GM23338 (cell line): ENCODE measurements at regions not wholly inside any gene's neighbourhood (a gene's known extent, or its start where the extent isn't known, plus 50 kb on each side); places are given as distances from the start of the nearest gene placed in this dataset.

ENCODE experiments used
- ATAC-seq: fragments of 200-7000 bp; cut with Tn5 transposase; 3 replicates; pipeline ENCODE4 v1.9.1; 2020
- DNase-seq: peaks from one replicate; pipeline ENCODE4 v3.0.0-alpha.2; 2015; ENCODE audit warnings: low spot score
- H2AFZ ChIP-seq: fragments of 200-600 bp; sonication (generic); 2 replicates; pipeline ENCODE4 v1.8.0; 2016; ENCODE audit warnings: antibody characterized with exemption, mild to moderate bottlenecking, moderate library complexity
- H3F3A ChIP-seq: fragments of 200-600 bp; sonication (generic); replicated peaks from 2 replicates; pipeline ENCODE4 v1.8.0; 2017; ENCODE audit warnings: antibody characterized with exemption, mixed run types, low read depth
- H3K27ac ChIP-seq: fragments of 200-600 bp; sonication (generic); 2 replicates; pipeline ENCODE4 v1.6.1; 2016; ENCODE audit warnings: low read depth
- H3K27me3 ChIP-seq: fragments of 200-600 bp; sonication (generic); 2 replicates; pipeline ENCODE4 v1.8.0; 2016; ENCODE audit warnings: mild to moderate bottlenecking, mixed run types, moderate library complexity; ENCODE audit not compliant: insufficient read depth
- H3K36me3 ChIP-seq: fragments of 200-600 bp; sonication (generic); 2 replicates; pipeline ENCODE4 v1.8.0; 2016; ENCODE audit warnings: mild to moderate bottlenecking; ENCODE audit not compliant: insufficient read depth
- H3K4me1 ChIP-seq: fragments of 200-600 bp; sonication (generic); 2 replicates; pipeline ENCODE4 v1.8.0; 2016; ENCODE audit warnings: mild to moderate bottlenecking, moderate library complexity; ENCODE audit not compliant: insufficient read depth
- H3K4me2 ChIP-seq: fragments of 200-600 bp; sonication (generic); 2 replicates; pipeline ENCODE4 v1.7.1; 2017; ENCODE audit warnings: mixed run types
- H3K4me3 ChIP-seq: fragments of 200-600 bp; sonication (generic); 2 replicates; pipeline ENCODE4 v1.6.1; 2016; ENCODE audit warnings: mixed run types
- H3K79me2 ChIP-seq: fragments of 200-600 bp; sonication (generic); replicated peaks from 2 replicates; pipeline ENCODE4 v1.8.0; 2017; ENCODE audit warnings: mild to moderate bottlenecking; ENCODE audit not compliant: insufficient read depth
- H3K9me2 ChIP-seq: fragments of 200-600 bp; sonication (generic); 2 replicates; pipeline ENCODE4 v1.8.0; 2017; ENCODE audit not compliant: insufficient read depth
- H4K20me1 ChIP-seq: fragments of 200-600 bp; sonication (generic); replicated peaks from 2 replicates; pipeline ENCODE4 v1.8.0; 2017; ENCODE audit warnings: mild to moderate bottlenecking; ENCODE audit not compliant: insufficient read depth
- H3K27ac Mint-ChIP-seq: 2 replicates; pipeline ENCODE4 v1.8.0; 2020; ENCODE audit warnings: inconsistent platforms, mild to moderate bottlenecking, moderate library complexity, mixed read lengths
- H3K27me3 Mint-ChIP-seq: 3 replicates; pipeline ENCODE4 v1.8.0; 2022; ENCODE audit warnings: low read depth, mild to moderate bottlenecking, moderate library complexity, mixed read lengths, inconsistent platforms; ENCODE audit not compliant: insufficient read depth, poor library complexity
- H3K36me3 Mint-ChIP-seq: 3 replicates; pipeline ENCODE4 v1.8.0; 2021; ENCODE audit warnings: low read depth, mild to moderate bottlenecking, inconsistent platforms, moderate library complexity, mixed read lengths
- H3K4me1 Mint-ChIP-seq: 3 replicates; pipeline ENCODE4 v1.8.0; 2020; ENCODE audit warnings: mild to moderate bottlenecking, inconsistent platforms, mixed read lengths
- H3K4me3 Mint-ChIP-seq: 3 replicates; pipeline ENCODE4 v1.8.0; 2021; ENCODE audit warnings: moderate library complexity, mild to moderate bottlenecking, inconsistent platforms, mixed read lengths
- H3K9me3 Mint-ChIP-seq: 3 replicates; pipeline ENCODE4 v1.8.0; 2020; ENCODE audit warnings: moderate library complexity, mild to moderate bottlenecking, inconsistent platforms, mixed read lengths
- CREB1 ChIP-seq: fragments of 250-450 bp; sonication (Bioruptor Pico); IDR thresholded peaks from 2 replicates; pipeline ENCODE4 v1.5.0; 2020; ENCODE audit warnings: low read depth, mild to moderate bottlenecking, moderate library complexity
- EZH2 ChIP-seq: fragments of 200-600 bp; sonication (generic); IDR thresholded peaks from one replicate; pipeline ENCODE4 v1.8.0; 2017; ENCODE audit warnings: antibody characterized with exemption, mild to moderate bottlenecking, low read depth; ENCODE audit not compliant: unreplicated experiment
- JUNB ChIP-seq: IDR thresholded peaks from one replicate; pipeline ENCODE4 v1.6.1; 2016; ENCODE audit warnings: antibody characterized with exemption; ENCODE audit not compliant: unreplicated experiment
- NANOG ChIP-seq: IDR thresholded peaks from 2 replicates; pipeline ENCODE4 v1.6.1; 2016; ENCODE audit warnings: antibody characterized with exemption, borderline replicate concordance
- STAT1 ChIP-seq: IDR thresholded peaks from one replicate; pipeline ENCODE4 v1.6.1; 2016; ENCODE audit warnings: antibody characterized with exemption; ENCODE audit not compliant: unreplicated experiment
- TF ChIP-seq, protein P1 (sequence below): IDR thresholded peaks from one replicate; pipeline ENCODE4 v1.6.1; 2018; ENCODE audit warnings: antibody characterized with exemption; ENCODE audit not compliant: unreplicated experiment
- TF ChIP-seq, protein P2 (sequence below), 2 experiments: fragments of 200-600 bp in 1 of 2; sonication (generic) in 1 of 2; conservative IDR thresholded peaks; 2 replicates each; pipeline versions ENCODE4 v1.5.1 to v1.6.1; 2016 to 2017; ENCODE audit warnings: antibody characterized with exemption in 2 of 2, low read depth in 2 of 2, mild to moderate bottlenecking in 2 of 2, moderate library complexity in 1 of 2
- TF ChIP-seq, protein P3 (sequence below): IDR thresholded peaks from 2 replicates; pipeline ENCODE4 v1.6.1; 2016; ENCODE audit warnings: antibody characterized with exemption

DNA sequence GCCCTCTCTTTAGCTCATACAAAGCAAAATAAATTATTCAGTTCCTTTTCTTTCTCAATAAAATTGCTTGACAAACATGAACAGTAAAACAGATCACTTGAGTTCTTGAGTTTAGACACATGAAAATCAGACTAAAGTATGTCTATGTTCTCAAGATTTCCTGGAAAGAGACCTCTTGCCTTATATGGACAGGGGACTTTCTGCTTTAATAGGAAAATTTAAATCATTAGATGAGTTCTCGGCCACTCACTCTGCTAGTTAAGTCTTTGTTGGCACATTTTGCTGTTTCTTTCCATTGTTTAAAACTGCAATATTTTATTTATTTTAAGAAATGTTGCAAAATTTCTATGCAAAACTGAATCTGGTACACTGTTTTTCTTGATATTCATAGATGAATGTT, 207.8 kb downstream of the RND3 start (continued):
- TF ChIP-seq, protein P1, sequence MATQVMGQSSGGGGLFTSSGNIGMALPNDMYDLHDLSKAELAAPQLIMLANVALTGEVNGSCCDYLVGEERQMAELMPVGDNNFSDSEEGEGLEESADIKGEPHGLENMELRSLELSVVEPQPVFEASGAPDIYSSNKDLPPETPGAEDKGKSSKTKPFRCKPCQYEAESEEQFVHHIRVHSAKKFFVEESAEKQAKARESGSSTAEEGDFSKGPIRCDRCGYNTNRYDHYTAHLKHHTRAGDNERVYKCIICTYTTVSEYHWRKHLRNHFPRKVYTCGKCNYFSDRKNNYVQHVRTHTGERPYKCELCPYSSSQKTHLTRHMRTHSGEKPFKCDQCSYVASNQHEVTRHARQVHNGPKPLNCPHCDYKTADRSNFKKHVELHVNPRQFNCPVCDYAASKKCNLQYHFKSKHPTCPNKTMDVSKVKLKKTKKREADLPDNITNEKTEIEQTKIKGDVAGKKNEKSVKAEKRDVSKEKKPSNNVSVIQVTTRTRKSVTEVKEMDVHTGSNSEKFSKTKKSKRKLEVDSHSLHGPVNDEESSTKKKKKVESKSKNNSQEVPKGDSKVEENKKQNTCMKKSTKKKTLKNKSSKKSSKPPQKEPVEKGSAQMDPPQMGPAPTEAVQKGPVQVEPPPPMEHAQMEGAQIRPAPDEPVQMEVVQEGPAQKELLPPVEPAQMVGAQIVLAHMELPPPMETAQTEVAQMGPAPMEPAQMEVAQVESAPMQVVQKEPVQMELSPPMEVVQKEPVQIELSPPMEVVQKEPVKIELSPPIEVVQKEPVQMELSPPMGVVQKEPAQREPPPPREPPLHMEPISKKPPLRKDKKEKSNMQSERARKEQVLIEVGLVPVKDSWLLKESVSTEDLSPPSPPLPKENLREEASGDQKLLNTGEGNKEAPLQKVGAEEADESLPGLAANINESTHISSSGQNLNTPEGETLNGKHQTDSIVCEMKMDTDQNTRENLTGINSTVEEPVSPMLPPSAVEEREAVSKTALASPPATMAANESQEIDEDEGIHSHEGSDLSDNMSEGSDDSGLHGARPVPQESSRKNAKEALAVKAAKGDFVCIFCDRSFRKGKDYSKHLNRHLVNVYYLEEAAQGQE, result no peak
- no peak for TF ChIP-seq JUNB
- no peak for TF ChIP-seq NANOG
- TF ChIP-seq, protein P2, sequence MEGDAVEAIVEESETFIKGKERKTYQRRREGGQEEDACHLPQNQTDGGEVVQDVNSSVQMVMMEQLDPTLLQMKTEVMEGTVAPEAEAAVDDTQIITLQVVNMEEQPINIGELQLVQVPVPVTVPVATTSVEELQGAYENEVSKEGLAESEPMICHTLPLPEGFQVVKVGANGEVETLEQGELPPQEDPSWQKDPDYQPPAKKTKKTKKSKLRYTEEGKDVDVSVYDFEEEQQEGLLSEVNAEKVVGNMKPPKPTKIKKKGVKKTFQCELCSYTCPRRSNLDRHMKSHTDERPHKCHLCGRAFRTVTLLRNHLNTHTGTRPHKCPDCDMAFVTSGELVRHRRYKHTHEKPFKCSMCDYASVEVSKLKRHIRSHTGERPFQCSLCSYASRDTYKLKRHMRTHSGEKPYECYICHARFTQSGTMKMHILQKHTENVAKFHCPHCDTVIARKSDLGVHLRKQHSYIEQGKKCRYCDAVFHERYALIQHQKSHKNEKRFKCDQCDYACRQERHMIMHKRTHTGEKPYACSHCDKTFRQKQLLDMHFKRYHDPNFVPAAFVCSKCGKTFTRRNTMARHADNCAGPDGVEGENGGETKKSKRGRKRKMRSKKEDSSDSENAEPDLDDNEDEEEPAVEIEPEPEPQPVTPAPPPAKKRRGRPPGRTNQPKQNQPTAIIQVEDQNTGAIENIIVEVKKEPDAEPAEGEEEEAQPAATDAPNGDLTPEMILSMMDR (conservative IDR thresholded peaks at IDR 0.05; ENCODE audit: low read depth in 2 of 2), result no peak

DNA sequence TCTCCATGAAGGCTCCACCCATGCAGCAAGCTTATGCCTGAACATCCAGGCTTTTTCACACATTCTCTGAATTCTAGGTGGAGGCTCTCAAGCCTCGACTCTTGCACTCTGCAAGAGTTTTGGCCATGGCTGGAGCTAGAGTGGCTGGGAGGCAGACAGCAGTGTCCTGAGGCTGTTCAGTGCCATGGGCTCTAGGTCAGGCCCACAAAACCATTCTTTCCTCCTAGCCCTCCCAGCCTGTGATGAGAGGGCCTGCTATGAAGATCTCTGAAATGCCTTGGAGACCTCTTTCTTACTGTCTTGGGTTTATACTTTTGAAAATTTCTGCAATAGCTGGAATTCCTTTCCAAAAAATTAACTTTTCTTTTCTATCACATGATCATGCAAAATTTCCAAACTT, 210.7 kb downstream of the RND3 start:
- Mint-ChIP-seq H3K4me3 (no peak overlapping the region), H3K27ac (no peak overlapping the region), H3K27me3 (no peaks in the 10 kb centered on the region), H3K9me3 (peaks cover 41% of the 10 kb centered on the region), H3K4me1 (no peaks in the 10 kb centered on the region), H3K36me3 (peaks cover 48% of the 10 kb centered on the region)
- H2AFZ ChIP-seq, result no peak overlapping the region
- peaks cover 8% of the 10 kb centered on the region for H3K9me2 ChIP-seq
- no peak overlapping the region for H3K4me2 ChIP-seq
- no peaks in the 10 kb centered on the region for H3K79me2 ChIP-seq
- H3K27me3 ChIP-seq, result no peaks in the 10 kb centered on the region
- DNase-seq (no peak), ATAC-seq (no peak)
- no peak overlapping the region for H3K27ac ChIP-seq
- H3K36me3 ChIP-seq, result peaks cover 7% of the 10 kb centered on the region; the same call in 1 of the 2 replicates
- no peak for TF ChIP-seq CREB1 (CRISPR knock-in tag)
- no peak for TF ChIP-seq EZH2
- TF ChIP-seq, protein P3, sequence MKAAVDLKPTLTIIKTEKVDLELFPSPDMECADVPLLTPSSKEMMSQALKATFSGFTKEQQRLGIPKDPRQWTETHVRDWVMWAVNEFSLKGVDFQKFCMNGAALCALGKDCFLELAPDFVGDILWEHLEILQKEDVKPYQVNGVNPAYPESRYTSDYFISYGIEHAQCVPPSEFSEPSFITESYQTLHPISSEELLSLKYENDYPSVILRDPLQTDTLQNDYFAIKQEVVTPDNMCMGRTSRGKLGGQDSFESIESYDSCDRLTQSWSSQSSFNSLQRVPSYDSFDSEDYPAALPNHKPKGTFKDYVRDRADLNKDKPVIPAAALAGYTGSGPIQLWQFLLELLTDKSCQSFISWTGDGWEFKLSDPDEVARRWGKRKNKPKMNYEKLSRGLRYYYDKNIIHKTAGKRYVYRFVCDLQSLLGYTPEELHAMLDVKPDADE, result no peak
- no peak overlapping the region for H3K4me3 ChIP-seq
- H4K20me1 ChIP-seq, result no peaks in the 10 kb centered on the region
- H3F3A ChIP-seq, result no peaks in the 10 kb centered on the region
- no peaks in the 10 kb centered on the region for H3K4me1 ChIP-seq

DNA sequence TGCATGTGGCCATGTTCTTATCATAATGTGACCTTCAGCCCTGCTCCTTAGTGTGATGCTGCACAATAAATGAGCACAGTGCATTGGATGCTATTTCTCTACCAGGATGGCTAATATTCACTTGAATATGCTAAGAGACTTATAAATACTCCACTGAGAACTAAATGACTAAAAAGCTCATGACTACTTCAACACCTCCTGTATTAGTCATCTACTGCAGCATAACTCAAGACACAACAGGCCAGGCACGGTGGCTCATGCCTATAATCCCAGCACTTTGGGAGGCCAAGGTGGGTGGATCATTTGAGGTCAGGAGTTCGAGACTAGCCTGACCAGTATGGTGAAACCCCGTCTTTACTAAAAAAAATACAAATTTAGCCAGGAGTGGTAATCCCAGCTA, 213.4 kb downstream of the RND3 start:
- DNase-seq, result no peak
- H3K36me3 Mint-ChIP-seq, result peaks cover 49% of the 10 kb centered on the region
- TF ChIP-seq CREB1 (CRISPR knock-in tag) (no peak), STAT1 (no peak)
- TF ChIP-seq, protein P3, result no peak
- TF ChIP-seq, protein P2 (conservative IDR thresholded peaks at IDR 0.05; ENCODE audit: low read depth in 2 of 2), result no peak
- TF ChIP-seq, protein P1, result no peak

More for the DNA sequence above, 213.4 kb downstream of the RND3 start:
- no peaks in the 10 kb centered on the region for H3K27me3 ChIP-seq
- no peaks in the 10 kb centered on the region for H3F3A ChIP-seq
- peaks cover 8% of the 10 kb centered on the region for H3K9me2 ChIP-seq
- H4K20me1 ChIP-seq, result no peaks in the 10 kb centered on the region
- H3K4me3 ChIP-seq, result no peak overlapping the region
- H3K4me1 Mint-ChIP-seq, result no peaks in the 10 kb centered on the region; the same call in 2 of the 3 replicates
- no peak for ATAC-seq
- H3K79me2 ChIP-seq, result no peaks in the 10 kb centered on the region
- no peak overlapping the region for H3K27ac ChIP-seq
- H3K4me3 Mint-ChIP-seq, result no peak overlapping the region
- peaks cover 7% of the 10 kb centered on the region; the same call in 1 of the 2 replicates for H3K36me3 ChIP-seq
- H3K27ac Mint-ChIP-seq, result no peak overlapping the region
- no peak overlapping the region for H3K4me2 ChIP-seq
- no peaks in the 10 kb centered on the region for H3K4me1 ChIP-seq
- no peak overlapping the region for H2AFZ ChIP-seq
- H3K27me3 Mint-ChIP-seq, result peaks cover 3% of the 10 kb centered on the region
- H3K9me3 Mint-ChIP-seq, result peaks cover 36% of the 10 kb centered on the region
